H1 (cell line): ENCODE measurements at regions not wholly inside any gene's neighbourhood (a gene's known extent, or its start where the extent isn't known, plus 50 kb on each side); places are given as distances from the start of the nearest gene placed in this dataset.

Experiments
- CTCF ChIA-PET: fragments of 300-600 bp; sonication (Branson Sonifier 250); formaldehyde crosslinking; loops from one replicate; lab custom pipeline; 2021; ENCODE audit not compliant: partially characterized antibody; lab: Charles Lee
- POLR2A ChIA-PET: fragments of 300-600 bp; sonication (Branson Sonifier 250); formaldehyde crosslinking; loops from one replicate; lab custom pipeline; 2021; ENCODE audit warnings: inconsistent platforms; ENCODE audit not compliant: partially characterized antibody; lab: Charles Lee
- DNase-seq, 2 experiments: peaks; one replicate each; pipeline versions ENCODE4 v3.0.0 to v3.0.0-alpha.2; 2010 to 2022; ENCODE audit warnings: low spot score in 2 of 2, low read depth in 1 of 2, mixed read lengths in 1 of 2
- FAIRE-seq: peaks from 2 replicates; lab custom pipeline; 2011; peaks lifted over from hg19 to GRCh38; lab: Jason Lieb, UNC
- H2AFZ ChIP-seq: 2 replicates; pipeline ENCODE4 v1.8.1; 2012; ENCODE audit warnings: low read length, inconsistent platforms
- H2AK5ac ChIP-seq: 2 replicates; pipeline ENCODE4 v1.6.1; 2013; ENCODE audit warnings: low read depth, low read length
- H2BK120ac ChIP-seq: replicated peaks from 2 replicates; pipeline ENCODE3; 2013; ENCODE audit warnings: low read depth, low read length, inconsistent platforms
- H2BK12ac ChIP-seq: 2 replicates; pipeline ENCODE4 v1.6.1; 2013; ENCODE audit warnings: low read depth, low read length
- H2BK15ac ChIP-seq: 2 replicates; pipeline ENCODE4 v1.6.1; 2013; ENCODE audit warnings: low read length
- H2BK20ac ChIP-seq: 2 replicates; pipeline ENCODE4 v1.6.1; 2013; ENCODE audit warnings: low read length
- H2BK5ac ChIP-seq: 2 replicates; pipeline ENCODE4 v1.6.1; 2013; ENCODE audit warnings: low read depth, low read length
- H3K14ac ChIP-seq: 2 replicates; pipeline ENCODE4 v1.6.1; 2013; ENCODE audit warnings: inconsistent platforms; ENCODE audit not compliant: insufficient read length
- H3K18ac ChIP-seq: 2 replicates; pipeline ENCODE4 v1.6.1; 2013; ENCODE audit warnings: low read length; ENCODE audit errors: extremely low read depth
- H3K23ac ChIP-seq: 2 replicates; pipeline ENCODE4 v1.6.1; 2013; ENCODE audit warnings: inconsistent platforms; ENCODE audit not compliant: insufficient read length
- H3K23me2 ChIP-seq: 2 replicates; pipeline ENCODE4 v1.6.1; 2013; ENCODE audit warnings: low read depth, low read length
- H3K27ac ChIP-seq: 2 replicates; pipeline ENCODE4 v1.6.1; 2011; ENCODE audit warnings: low read depth, low read length, inconsistent platforms
- H3K27me3 ChIP-seq, 4 experiments: replicated peaks in 1 of 4; 1 replicate in 1 of 4; 2 replicates in 3 of 4; pipeline versions ENCODE4 v1.6.1 to v1.8.1; 2011 to 2013; ENCODE audit warnings: low read length in 3 of 4, mild to moderate bottlenecking in 3 of 4, inconsistent platforms in 2 of 4, mixed read lengths in 2 of 4, moderate library complexity in 1 of 4; ENCODE audit not compliant: control insufficient read depth in 3 of 4, insufficient read depth in 3 of 4; ENCODE audit errors: extremely low read depth in 1 of 4
- H3K36me3 ChIP-seq, 4 experiments: 2 replicates each; pipeline versions ENCODE4 v1.6.1 to v1.8.1; 2011 to 2013; ENCODE audit warnings: mild to moderate bottlenecking in 4 of 4, low read length in 3 of 4, moderate library complexity in 2 of 4, control low read depth in 1 of 4, inconsistent platforms in 1 of 4; ENCODE audit not compliant: insufficient read depth in 4 of 4, control insufficient read depth in 2 of 4
- H3K4ac ChIP-seq: replicated peaks from 2 replicates; pipeline ENCODE3; 2013; ENCODE audit warnings: low read length, low read depth, mixed read lengths, inconsistent platforms; ENCODE audit not compliant: insufficient read length
- H3K4me1 ChIP-seq, 4 experiments: replicated peaks in 1 of 4; 1 replicate in 1 of 4; 2 replicates in 3 of 4; pipeline versions ENCODE4 v1.6.1 to v1.8.1; 2011 to 2013; ENCODE audit warnings: low read length in 3 of 4, inconsistent platforms in 2 of 4, mixed read lengths in 1 of 4; ENCODE audit not compliant: insufficient read depth in 4 of 4, control insufficient read depth in 3 of 4
- H3K4me2 ChIP-seq, 2 experiments: 2 replicates each; pipeline versions ENCODE4 v1.6.1 to v1.8.1; 2011 to 2013; ENCODE audit warnings: low read depth in 2 of 2, low read length in 2 of 2, control low read depth in 1 of 2, inconsistent platforms in 1 of 2, mild to moderate bottlenecking in 1 of 2; ENCODE audit not compliant: insufficient read depth in 1 of 2
- H3K4me3 ChIP-seq, 4 experiments: fragments of 200-600, 300-600 bp in 1 of 4; sonication (generic), shearing (Covaris generic), sonication (Bioruptor Twin) in 1 of 4; 2 replicates each; pipeline versions ENCODE4 v1.5.1 to v1.8.1; 2011 to 2016; ENCODE audit warnings: low read length in 4 of 4, low read depth in 3 of 4, control low read depth in 2 of 4, inconsistent platforms in 2 of 4, mild to moderate bottlenecking in 2 of 4, mixed read lengths in 1 of 4, moderate library complexity in 1 of 4; ENCODE audit not compliant: insufficient read depth in 2 of 4; ENCODE audit errors: extremely low read depth in 1 of 4
- H3K56ac ChIP-seq: replicated peaks from 2 replicates; pipeline ENCODE3; 2013; ENCODE audit warnings: low read depth, mild to moderate bottlenecking, mixed read lengths, low read length, inconsistent platforms; ENCODE audit not compliant: insufficient read length
- H3K79me1 ChIP-seq: 2 replicates; pipeline ENCODE4 v1.6.1; 2013; ENCODE audit warnings: low read depth, low read length, control low read depth
- H3K79me2 ChIP-seq, 2 experiments: 2 replicates each; pipeline versions ENCODE4 v1.6.1 to v1.8.1; 2012 to 2013; ENCODE audit warnings: low read length in 2 of 2, mild to moderate bottlenecking in 2 of 2, inconsistent platforms in 1 of 2; ENCODE audit not compliant: insufficient read depth in 2 of 2, control insufficient read depth in 1 of 2
- H3K9ac ChIP-seq, 4 experiments: replicated peaks in 1 of 4; 1 replicate in 1 of 4; 2 replicates in 3 of 4; pipeline versions ENCODE4 v1.6.1 to v1.8.1; 2011 to 2013; ENCODE audit warnings: low read depth in 3 of 4, low read length in 3 of 4, control low read depth in 2 of 4, mild to moderate bottlenecking in 2 of 4, moderate library complexity in 2 of 4, inconsistent platforms in 1 of 4; ENCODE audit errors: extremely low read depth in 1 of 4
- H3K9me3 ChIP-seq, 2 experiments: 2 replicates each; pipeline versions ENCODE4 v1.6.1 to v1.8.1; 2012 to 2013; ENCODE audit warnings: mild to moderate bottlenecking in 2 of 2, moderate library complexity in 2 of 2, control low read depth in 1 of 2, inconsistent platforms in 1 of 2, low read depth in 1 of 2, low read length in 1 of 2, mixed read lengths in 1 of 2; ENCODE audit not compliant: insufficient read depth in 2 of 2
- H4K20me1 ChIP-seq, 2 experiments: replicated peaks in 1 of 2; 2 replicates each; pipeline versions ENCODE3 to v1.8.1; 2011 to 2013; ENCODE audit warnings: inconsistent platforms in 2 of 2, low read length in 2 of 2, mild to moderate bottlenecking in 1 of 2; ENCODE audit not compliant: insufficient read depth in 2 of 2, control insufficient read depth in 1 of 2
- H4K5ac ChIP-seq: 2 replicates; pipeline ENCODE4 v1.6.1; 2013; ENCODE audit warnings: low read length, low read depth, mixed read lengths, inconsistent platforms; ENCODE audit not compliant: insufficient read length
- H4K8ac ChIP-seq: 2 replicates; pipeline ENCODE4 v1.8.0; 2013; ENCODE audit warnings: mild to moderate bottlenecking, moderate library complexity, low read length, inconsistent platforms; ENCODE audit not compliant: insufficient read depth; ENCODE audit errors: extremely low read depth
- H4K91ac ChIP-seq: replicated peaks from 2 replicates; pipeline ENCODE3; 2013; ENCODE audit warnings: low read length, mixed read lengths, inconsistent platforms; ENCODE audit not compliant: insufficient read length
- ATF3 ChIP-seq: IDR thresholded peaks from 2 replicates; pipeline ENCODE4 v1.6.1; 2011; ENCODE audit warnings: low read depth, mild to moderate bottlenecking, low read length; ENCODE audit not compliant: insufficient read depth
- BACH1 ChIP-seq: IDR thresholded peaks from 2 replicates; pipeline ENCODE4 v1.6.1; 2012; ENCODE audit warnings: low read length, improper control_type of control experiment
- CBX5 ChIP-seq: fragments of 300-800, 300-1000 bp; sonication (generic); IDR thresholded peaks from 2 replicates; pipeline ENCODE4 v1.7.1; 2016; ENCODE audit warnings: antibody characterized with exemption, low read length, low read depth
- CHD1 ChIP-seq: IDR thresholded peaks from 2 replicates; pipeline ENCODE4 v1.6.1; 2012; ENCODE audit warnings: low read depth, low read length, improper control_type of control experiment
- FOSL1 ChIP-seq: IDR thresholded peaks from 2 replicates; pipeline ENCODE4 v1.6.1; 2011; ENCODE audit warnings: mild to moderate bottlenecking, low read depth, low read length, moderate library complexity; ENCODE audit not compliant: insufficient read depth
- JUN ChIP-seq: IDR thresholded peaks from 2 replicates; pipeline ENCODE4 v1.6.1; 2011; ENCODE audit warnings: low read depth, mild to moderate bottlenecking, improper control_type of control experiment, low read length
- MAX ChIP-seq: IDR thresholded peaks from 2 replicates; pipeline ENCODE4 v1.6.1; 2012; ENCODE audit warnings: inconsistent platforms
- POLR2A ChIP-seq, 2 experiments: IDR thresholded peaks; 1 replicate in 1 of 2; 2 replicates in 1 of 2; pipeline ENCODE4 v1.6.1; 2011; ENCODE audit warnings: low read depth in 2 of 2, low read length in 2 of 2, mild to moderate bottlenecking in 2 of 2; ENCODE audit errors: control extremely low read depth in 1 of 2
- POLR2AphosphoS5 ChIP-seq: IDR thresholded peaks from 2 replicates; pipeline ENCODE4 v1.6.1; 2011; ENCODE audit warnings: low read depth, low read length
- RBBP5 ChIP-seq: IDR thresholded peaks from 2 replicates; pipeline ENCODE4 v1.7.1; 2012; ENCODE audit warnings: low read depth, mild to moderate bottlenecking, inconsistent platforms, low read length, moderate library complexity, borderline replicate concordance
- RFX5 ChIP-seq: IDR thresholded peaks from 2 replicates; pipeline ENCODE4 v1.6.1; 2011; ENCODE audit warnings: low read depth, low read length, improper control_type of control experiment, borderline replicate concordance
- SIN3A ChIP-seq, 2 experiments: IDR thresholded peaks in 1 of 2; conservative IDR thresholded peaks in 1 of 2; 2 replicates each; pipeline ENCODE4 v1.6.1; 2011 to 2012; ENCODE audit warnings: low read length in 2 of 2, improper control_type of control experiment in 1 of 2, low read depth in 1 of 2, mild to moderate bottlenecking in 1 of 2
- SP1 ChIP-seq: IDR thresholded peaks from 2 replicates; pipeline ENCODE4 v1.6.1; 2011; ENCODE audit warnings: low read depth, low read length
- SP4 ChIP-seq: IDR thresholded peaks from 2 replicates; pipeline ENCODE4 v1.6.1; 2012; ENCODE audit warnings: low read length, inconsistent platforms
- YY1 ChIP-seq: IDR thresholded peaks from 2 replicates; pipeline ENCODE4 v1.6.1; 2011; ENCODE audit warnings: low read depth, mild to moderate bottlenecking, low read length
- ZNF274 ChIP-seq: IDR thresholded peaks from 2 replicates; pipeline ENCODE4 v1.7.0; 2012; ENCODE audit warnings: low read length, borderline replicate concordance; ENCODE audit errors: extremely low read depth
- WGBS, 2 experiments: shearing (Covaris generic) in 1 of 2; methylation state at CpG; one replicate each; pipeline versions ENCODE4 v1.1.6 to v1.1.7; 2013 to 2015; ENCODE audit warnings: low lambda C conversion rate in 2 of 2, mixed read lengths in 2 of 2, inconsistent platforms in 1 of 2, low coverage in 1 of 2, missing lambda C conversion rate in 1 of 2; ENCODE audit not compliant: insufficient replicate concordance in 2 of 2, insufficient coverage in 1 of 2, insufficient read length in 1 of 2; ENCODE audit errors: extremely low coverage in 1 of 2, missing lambda C conversion rate in 1 of 2; 5-methylcytosine and 5-hydroxymethylcytosine counted together

- H3K23ac ChIP-seq, result no peak overlapping the region
- no peak overlapping the region for H2BK5ac ChIP-seq
- no peak overlapping the region for H4K8ac ChIP-seq
- H3K79me2 ChIP-seq, result no peaks in the 10 kb centered on the region
- no peak overlapping the region for H2BK12ac ChIP-seq
- no peak overlapping the region for H2BK20ac ChIP-seq
- 0 out of 4 replicates have a peak, but pooled peaks cover 0 to 2% of the 10 kb centered on the region in 2 experiments for H3K9me3 ChIP-seq
- ChIA-PET POLR2A (no interaction called here), CTCF (no interaction called here)
- no peaks in the 10 kb centered on the region for H3K36me3 ChIP-seq
- no peak overlapping the region for H2BK120ac ChIP-seq
- 95% methylated on average over 1 of the region's 1 CpG; no CpG with 5 or more reads in 1 of the 2 experiments for WGBS, 2 experiments
- no peak overlapping the region for H3K4me3 ChIP-seq
- H3K27me3 ChIP-seq, result no peaks in the 10 kb centered on the region
- DNase-seq, result no peak
- H3K9ac ChIP-seq, result no peak overlapping the region
- no peak overlapping the region for H3K27ac ChIP-seq
- no peak overlapping the region for H2AK5ac ChIP-seq
- no peaks in the 10 kb centered on the region for H3K79me1 ChIP-seq
- H3K18ac ChIP-seq, result no peak overlapping the region
- no peak overlapping the region for H2BK15ac ChIP-seq
- no peak overlapping the region for H3K4me2 ChIP-seq
- H3K56ac ChIP-seq, result no peak overlapping the region
- H4K5ac ChIP-seq, result no peak overlapping the region
- peaks cover 0 to 3% (median 0%) of the 10 kb centered on the region in 4 experiments; a peak in 2 of 7 replicates for H3K4me1 ChIP-seq
- no peak for FAIRE-seq
- no peak overlapping the region for H2AFZ ChIP-seq
- no peak overlapping the region for H4K91ac ChIP-seq
- H3K14ac ChIP-seq, result no peak overlapping the region
- no peak overlapping the region for H3K4ac ChIP-seq
- no peaks in the 10 kb centered on the region for H4K20me1 ChIP-seq
- H3K23me2 ChIP-seq, result no peaks in the 10 kb centered on the region
- TF ChIP-seq YY1 (no peak), SIN3A (conservative IDR thresholded peaks at IDR 0.05 in 1 of 2, IDR thresholded peaks at IDR 0.05 in 1 of 2; ENCODE audit: low read depth in 1 of 2, low read length in 2 of 2) (no peak), RBBP5 (no peak), BACH1 (no peak), ATF3 (no peak), ZNF274 (no peak), MAX (no peak), FOSL1 (no peak), JUN (no peak), SP1 (no peak), POLR2AphosphoS5 (no peak), CBX5 (no peak), CHD1 (no peak), SP4 (no peak), RFX5 (no peak), POLR2A (IDR thresholded peaks at IDR 0.05; ENCODE audit: control extremely low read depth in 1 of 2, low read depth in 2 of 2, low read length in 2 of 2) (no peak)
These were observed 1514.8 kb downstream of the SI start for GRCh38 chr3:163563485-163563884.
